Neural cell (in vitro differentiated cells): ENCODE measurements at regions not wholly inside any gene's neighbourhood (a gene's known extent, or its start where the extent isn't known, plus 50 kb on each side); places are given as distances from the start of the nearest gene placed in this dataset.

Source experiments
- H2AFZ ChIP-seq: fragments of 200-600, 300-800 bp; sonication (generic), shearing (Covaris generic); 2 replicates; pipeline ENCODE4 v1.6.0; 2014; ENCODE audit warnings: low read depth, mild to moderate bottlenecking, antibody characterized with exemption, low read length, moderate library complexity
- H3F3A ChIP-seq: fragments of 200-600 bp; shearing (Covaris generic); 2 replicates; pipeline ENCODE4 v1.6.1; 2016; ENCODE audit warnings: mild to moderate bottlenecking, moderate library complexity, mixed read lengths, antibody characterized with exemption, low read length; ENCODE audit not compliant: insufficient read depth, poor library complexity, severe bottlenecking
- H3K27ac ChIP-seq: fragments of 200-600, 300-800 bp; sonication (generic), shearing (Covaris generic); 2 replicates; pipeline ENCODE4 v1.5.1; 2014; ENCODE audit warnings: mild to moderate bottlenecking, low read length, moderate library complexity
- H3K27me3 ChIP-seq: fragments of 300-800, 200-600 bp; sonication (generic), shearing (Covaris generic); 2 replicates; pipeline ENCODE4 v1.6.0; 2014; ENCODE audit warnings: mild to moderate bottlenecking, low read depth, low read length, moderate library complexity; ENCODE audit not compliant: insufficient read depth
- H3K36me3 ChIP-seq: fragments of 300-800, 200-600 bp; sonication (generic), shearing (Covaris generic); 2 replicates; pipeline ENCODE4 v1.5.1; 2014; ENCODE audit warnings: mild to moderate bottlenecking, antibody characterized with exemption, low read length, moderate library complexity; ENCODE audit not compliant: insufficient read depth
- H3K4me2 ChIP-seq: fragments of 300-800, 200-600 bp; sonication (generic), shearing (Covaris generic); 2 replicates; pipeline ENCODE4 v1.6.0; 2014; ENCODE audit warnings: mild to moderate bottlenecking, low read length
- H3K4me3 ChIP-seq: fragments of 300-800, 200-600 bp; sonication (generic), shearing (Covaris generic); 2 replicates; pipeline ENCODE4 v1.5.1; 2014; ENCODE audit warnings: mild to moderate bottlenecking, low read length, moderate library complexity
- H3K79me2 ChIP-seq: fragments of 200-600 bp; shearing (Covaris generic); replicated peaks from 2 replicates; pipeline ENCODE4 v1.6.0; 2014; ENCODE audit warnings: mild to moderate bottlenecking, low read length, moderate library complexity; ENCODE audit not compliant: insufficient read depth
- H3K9ac ChIP-seq: fragments of 300-800, 200-600 bp; sonication (generic), shearing (Covaris generic); 2 replicates; pipeline ENCODE4 v1.6.1; 2016; ENCODE audit warnings: mild to moderate bottlenecking, low read length, mixed read lengths
- H3K9me2 ChIP-seq: fragments of 200-600 bp; shearing (Covaris generic); 2 replicates; pipeline ENCODE4 v1.6.1; 2016; ENCODE audit warnings: mild to moderate bottlenecking, low read length, mixed read lengths; ENCODE audit not compliant: insufficient read depth
- H3K9me3 ChIP-seq: fragments of 200-600, 300-800 bp; sonication (generic), shearing (Covaris generic); 2 replicates; pipeline ENCODE4 v1.6.1; 2016; ENCODE audit warnings: mild to moderate bottlenecking, mixed run types, low read length, moderate library complexity, mixed read lengths
- H4K20me1 ChIP-seq: fragments of 200-600 bp; shearing (Covaris generic); 2 replicates; pipeline ENCODE4 v1.6.1; 2016; ENCODE audit warnings: mild to moderate bottlenecking, mixed run types; ENCODE audit not compliant: insufficient read depth
- CTCF ChIP-seq: fragments of 450-650 bp; IDR thresholded peaks from 2 replicates; pipeline ENCODE4 v1.5.1; 2014; ENCODE audit warnings: antibody characterized with exemption, mild to moderate bottlenecking, moderate library complexity; ENCODE audit not compliant: poor library complexity, severe bottlenecking
- EP300 ChIP-seq: fragments of 450-650 bp; conservative IDR thresholded peaks from 2 replicates; pipeline ENCODE4 v1.6.1; 2014; ENCODE audit warnings: antibody characterized with exemption, mild to moderate bottlenecking, moderate library complexity; ENCODE audit not compliant: poor library complexity, severe bottlenecking
- EZH2 ChIP-seq: fragments of 200-600, 300-800 bp; shearing (Covaris generic), sonication (generic); IDR thresholded peaks from 2 replicates; pipeline ENCODE4 v1.6.1; 2014; ENCODE audit warnings: antibody characterized with exemption, low read length, borderline replicate concordance, mild to moderate bottlenecking; ENCODE audit not compliant: insufficient read depth, poor library complexity, severe bottlenecking
- MXI1 ChIP-seq: fragments of 450-650 bp; conservative IDR thresholded peaks from 2 replicates; pipeline ENCODE4 v1.6.1; 2014; ENCODE audit warnings: antibody characterized with exemption, mild to moderate bottlenecking; ENCODE audit not compliant: poor library complexity, severe bottlenecking
- POLR2AphosphoS5 ChIP-seq: IDR thresholded peaks from 2 replicates; pipeline ENCODE4 v1.6.1; 2012
- RAD21 ChIP-seq: fragments of 450-650 bp; conservative IDR thresholded peaks from 2 replicates; pipeline ENCODE4 v1.6.1; 2014; ENCODE audit warnings: antibody characterized with exemption, mild to moderate bottlenecking, moderate library complexity
- SMC3 ChIP-seq: fragments of 450-650 bp; conservative IDR thresholded peaks from 2 replicates; pipeline ENCODE4 v1.6.1; 2014; ENCODE audit warnings: antibody characterized with exemption, mild to moderate bottlenecking, moderate library complexity; ENCODE audit not compliant: poor library complexity
- TAF1 ChIP-seq: IDR thresholded peaks from 2 replicates; pipeline ENCODE4 v1.6.1; 2012; ENCODE audit warnings: low read depth
- TF ChIP-seq, protein P1 (sequence below): IDR thresholded peaks from 2 replicates; pipeline ENCODE4 v1.6.1; 2012; ENCODE audit warnings: borderline replicate concordance

DNA sequence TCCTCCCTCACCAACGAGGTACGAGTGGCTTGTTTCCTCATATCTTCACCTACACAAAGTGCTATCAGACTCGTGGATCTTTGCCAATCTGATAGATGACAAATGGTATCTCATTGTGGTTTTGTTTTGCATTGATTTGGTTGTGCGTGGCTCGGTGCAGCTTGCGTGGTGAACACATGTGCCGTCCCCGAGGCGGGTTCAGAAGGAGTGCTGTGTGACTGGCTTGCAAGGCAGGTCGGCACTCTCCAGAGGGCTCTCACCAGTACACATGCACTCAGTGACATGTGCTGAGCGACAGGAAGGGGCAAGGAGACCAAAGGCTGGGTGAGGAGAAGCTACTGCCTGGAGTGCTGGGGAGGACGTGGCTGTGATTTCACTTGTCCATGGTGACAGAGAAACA, 95.3 kb upstream of the PITX1 start:
- Histone ChIP-seq H3F3A (no peaks in the 10 kb centered on the region), H3K9ac (no peak overlapping the region), H2AFZ (no peak overlapping the region), H3K9me3 (no peaks in the 10 kb centered on the region), H3K4me2 (no peak overlapping the region), H3K27ac (no peak overlapping the region), H3K4me3 (no peak overlapping the region), H3K36me3 (no peaks in the 10 kb centered on the region), H4K20me1 (no peaks in the 10 kb centered on the region), H3K79me2 (no peaks in the 10 kb centered on the region), H3K9me2 (no peaks in the 10 kb centered on the region), H3K27me3 (no peaks in the 10 kb centered on the region)
- TF ChIP-seq SMC3 = no peak

DNA sequence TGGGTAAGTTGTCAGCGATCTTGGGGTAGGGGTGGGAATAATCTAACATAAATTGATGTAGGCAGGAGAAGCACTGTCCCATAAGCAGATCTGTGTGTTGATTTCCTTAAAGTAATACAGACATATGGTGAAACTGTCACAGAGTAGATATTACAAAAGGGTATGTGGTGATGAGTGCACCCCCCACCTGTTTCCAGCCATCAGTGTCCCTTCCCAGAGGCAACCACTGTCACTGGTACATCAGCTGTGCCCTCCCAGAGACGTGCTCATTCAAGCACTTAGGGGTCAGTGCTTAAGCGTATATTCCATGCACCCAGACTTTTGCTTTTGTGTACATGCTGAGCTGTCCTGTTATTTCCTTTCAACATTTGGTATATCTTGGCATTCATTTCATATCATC, 94.3 kb upstream of the PITX1 start:
- Histone ChIP-seq H3K4me2 (no peak overlapping the region), H4K20me1 (no peaks in the 10 kb centered on the region), H3K27me3 (no peaks in the 10 kb centered on the region), H3K27ac (no peak overlapping the region), H3F3A (no peaks in the 10 kb centered on the region), H3K36me3 (no peaks in the 10 kb centered on the region), H3K9ac (no peak overlapping the region), H3K4me3 (no peak overlapping the region), H3K9me2 (no peaks in the 10 kb centered on the region), H3K79me2 (no peaks in the 10 kb centered on the region), H3K9me3 (no peaks in the 10 kb centered on the region), H2AFZ (no peak overlapping the region)
- TF ChIP-seq EZH2 (no peak), SMC3 (no peak), CTCF (no peak), MXI1 (no peak), TAF1 (no peak), POLR2AphosphoS5 (no peak), EP300 (no peak), RAD21 (no peak)
- TF ChIP-seq, protein P1, sequence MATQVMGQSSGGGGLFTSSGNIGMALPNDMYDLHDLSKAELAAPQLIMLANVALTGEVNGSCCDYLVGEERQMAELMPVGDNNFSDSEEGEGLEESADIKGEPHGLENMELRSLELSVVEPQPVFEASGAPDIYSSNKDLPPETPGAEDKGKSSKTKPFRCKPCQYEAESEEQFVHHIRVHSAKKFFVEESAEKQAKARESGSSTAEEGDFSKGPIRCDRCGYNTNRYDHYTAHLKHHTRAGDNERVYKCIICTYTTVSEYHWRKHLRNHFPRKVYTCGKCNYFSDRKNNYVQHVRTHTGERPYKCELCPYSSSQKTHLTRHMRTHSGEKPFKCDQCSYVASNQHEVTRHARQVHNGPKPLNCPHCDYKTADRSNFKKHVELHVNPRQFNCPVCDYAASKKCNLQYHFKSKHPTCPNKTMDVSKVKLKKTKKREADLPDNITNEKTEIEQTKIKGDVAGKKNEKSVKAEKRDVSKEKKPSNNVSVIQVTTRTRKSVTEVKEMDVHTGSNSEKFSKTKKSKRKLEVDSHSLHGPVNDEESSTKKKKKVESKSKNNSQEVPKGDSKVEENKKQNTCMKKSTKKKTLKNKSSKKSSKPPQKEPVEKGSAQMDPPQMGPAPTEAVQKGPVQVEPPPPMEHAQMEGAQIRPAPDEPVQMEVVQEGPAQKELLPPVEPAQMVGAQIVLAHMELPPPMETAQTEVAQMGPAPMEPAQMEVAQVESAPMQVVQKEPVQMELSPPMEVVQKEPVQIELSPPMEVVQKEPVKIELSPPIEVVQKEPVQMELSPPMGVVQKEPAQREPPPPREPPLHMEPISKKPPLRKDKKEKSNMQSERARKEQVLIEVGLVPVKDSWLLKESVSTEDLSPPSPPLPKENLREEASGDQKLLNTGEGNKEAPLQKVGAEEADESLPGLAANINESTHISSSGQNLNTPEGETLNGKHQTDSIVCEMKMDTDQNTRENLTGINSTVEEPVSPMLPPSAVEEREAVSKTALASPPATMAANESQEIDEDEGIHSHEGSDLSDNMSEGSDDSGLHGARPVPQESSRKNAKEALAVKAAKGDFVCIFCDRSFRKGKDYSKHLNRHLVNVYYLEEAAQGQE = no peak
